Anterior cingulate cortex (tissue), 58 donors: ENCODE measurements at regions not wholly inside any gene's neighbourhood (a gene's known extent, or its start where the extent isn't known, plus 50 kb on each side); places are given as distances from the start of the nearest gene placed in this dataset.
"Not testable (repeated sequence)": the region's sequence is repeated elsewhere in the genome, so short reads cannot be mapped to it uniquely, and the experiment has no call there.

Experiments
- DNase-seq, 58 donors: peaks; one replicate each; lab custom pipeline; 2025; lab: John Stamatoyannopoulos, UW

DNA sequence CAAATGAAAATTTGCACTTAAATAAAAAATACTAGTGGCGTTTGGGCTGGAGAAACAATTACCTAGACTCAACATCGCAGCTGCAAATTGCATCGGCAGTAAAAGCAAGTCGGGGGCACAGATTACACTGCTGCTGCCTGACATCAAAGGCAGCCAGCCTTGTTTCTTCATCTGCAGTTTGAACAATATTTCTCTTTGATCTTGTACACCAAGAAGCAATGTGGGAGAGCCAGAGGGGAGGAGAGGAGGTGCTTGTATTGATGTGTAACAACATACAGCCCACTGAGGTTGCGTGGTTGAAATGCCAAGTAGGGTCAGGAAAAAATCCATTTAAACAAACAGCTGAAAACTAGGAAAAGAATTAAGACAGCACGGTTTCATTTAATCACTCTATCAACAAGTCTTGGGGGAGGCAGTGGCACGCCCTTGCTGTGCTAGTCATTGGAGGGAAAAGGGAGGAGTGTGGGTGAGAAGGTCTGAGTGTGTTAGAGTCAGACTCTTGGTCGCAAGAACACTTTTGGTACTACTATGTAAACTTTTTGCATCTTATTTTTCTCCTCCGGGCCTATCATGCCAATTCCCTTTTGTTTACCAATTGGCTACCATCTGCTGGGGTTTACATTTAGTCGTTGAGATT lies 456.5 kb downstream of the OMA1 start:
- DNase-seq: peak in 1 of 58 donors; percentile 13

DNA sequence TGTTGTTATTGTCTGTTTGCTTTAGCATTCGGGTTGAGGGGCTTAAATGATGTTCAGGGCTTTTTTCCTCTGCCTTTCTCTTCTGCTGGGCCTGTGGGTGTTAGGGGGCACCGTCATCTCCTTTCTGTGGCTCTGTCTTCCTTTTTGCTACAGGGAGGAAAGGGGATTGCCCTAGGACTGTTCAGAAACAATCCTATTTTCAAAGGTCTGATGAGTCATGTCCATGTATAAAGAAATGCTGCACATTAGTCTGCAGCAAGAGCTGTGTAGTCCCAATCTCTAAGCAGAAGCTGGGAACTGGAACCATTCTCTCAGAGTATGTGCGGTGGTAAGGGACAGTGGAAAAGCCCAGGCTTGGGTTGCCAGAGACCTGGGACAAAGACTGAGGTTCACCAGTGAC lies 462.3 kb downstream of the OMA1 start:
- no peak for DNase-seq

DNA sequence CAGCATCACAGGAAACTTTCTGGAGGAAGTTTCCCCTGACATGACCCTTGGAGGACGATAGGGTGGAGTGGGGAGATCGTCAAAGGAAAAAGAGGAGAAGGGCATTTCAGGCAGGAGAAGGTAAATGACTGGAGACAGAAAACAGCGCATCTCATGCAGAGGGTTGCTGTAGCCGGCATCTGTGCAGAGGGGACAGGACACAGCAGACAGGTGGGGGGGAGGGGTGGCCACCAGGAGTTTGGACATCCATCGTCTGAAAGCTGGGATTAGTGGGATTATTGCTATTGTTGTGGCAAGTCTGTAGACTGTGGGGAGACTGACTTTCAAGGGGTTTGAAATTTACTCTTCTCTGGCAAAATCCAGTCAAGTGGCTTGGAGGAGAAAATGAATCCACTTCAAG lies 463.9 kb downstream of the OMA1 start:
- no peak for DNase-seq

DNA sequence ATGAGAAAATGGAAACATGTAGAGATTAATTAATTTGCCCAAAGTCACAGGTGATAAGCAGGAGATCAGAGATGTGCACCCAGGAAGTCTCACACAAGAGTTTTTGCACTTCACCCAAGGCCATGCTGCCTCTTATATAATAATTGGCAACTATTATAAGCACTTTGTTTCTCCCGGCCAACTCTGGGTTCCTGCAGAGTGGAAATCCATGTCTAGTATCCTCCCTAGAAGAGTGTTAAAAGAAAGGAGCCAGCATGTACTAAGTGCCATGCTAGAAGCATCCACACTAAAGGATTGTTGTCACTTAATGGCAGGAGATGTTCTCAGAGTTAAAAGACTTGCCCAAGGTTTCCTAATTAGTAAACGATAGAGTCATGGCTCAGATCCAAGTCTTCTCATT lies 470.3 kb downstream of the OMA1 start:
- no peak for DNase-seq

DNA sequence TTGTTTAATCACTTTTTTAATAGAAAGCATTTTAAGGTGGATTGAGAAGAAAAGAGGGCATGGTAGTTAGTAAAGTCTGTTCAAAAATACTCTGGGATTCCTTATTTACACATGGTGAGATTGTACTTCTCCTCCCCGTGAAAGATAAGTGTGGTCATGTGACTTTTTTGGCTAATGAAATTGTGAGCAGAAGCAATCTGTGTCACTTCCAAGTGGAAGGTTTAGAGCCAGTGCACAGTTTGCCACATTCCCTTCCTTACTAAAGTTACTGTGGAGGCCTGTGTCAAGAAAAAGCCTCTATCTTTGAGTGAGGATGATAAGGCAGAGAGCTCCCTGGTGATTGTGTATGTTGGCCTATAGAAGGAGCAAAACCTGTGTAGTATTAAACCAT lies 471.3 kb downstream of the OMA1 start:
- no peak for DNase-seq

DNA sequence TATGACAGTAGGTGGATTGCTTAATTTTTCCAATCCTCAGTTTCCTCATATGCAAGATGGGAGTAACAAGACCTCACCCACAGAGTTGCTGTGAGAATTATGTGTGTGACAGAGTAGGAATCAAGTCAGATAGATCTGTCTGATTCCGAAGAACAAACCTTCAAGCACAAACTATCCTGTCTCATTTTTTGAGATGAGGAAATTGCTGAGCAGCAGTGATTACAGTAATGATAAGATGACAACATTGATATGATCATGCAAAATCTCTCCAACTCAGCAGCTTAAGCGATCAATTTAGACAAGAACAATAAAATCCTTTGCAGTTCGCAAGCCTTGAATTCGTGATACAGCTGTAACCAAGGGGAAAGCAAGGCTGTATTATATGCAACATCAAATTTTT lies 474.1 kb downstream of the OMA1 start:
- DNase-seq: no peak

DNA sequence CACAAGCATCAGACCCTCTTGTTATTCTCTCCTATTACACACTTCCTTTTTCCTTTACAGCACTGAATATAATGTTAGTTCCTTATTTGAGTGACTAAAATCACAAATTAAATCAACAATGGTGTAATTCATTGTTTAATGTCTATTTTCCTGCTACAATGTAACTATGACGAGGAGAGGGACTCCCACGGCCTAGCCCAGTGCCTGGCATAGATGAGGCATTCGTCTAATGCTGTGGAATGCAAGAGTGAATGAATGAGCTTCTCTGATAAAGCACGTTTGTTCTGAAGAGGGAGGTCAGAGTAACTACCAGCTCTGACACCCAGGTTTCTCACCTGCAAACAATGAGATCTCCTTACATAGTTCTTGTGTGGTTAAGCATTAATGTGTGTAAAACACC lies 479.4 kb downstream of the OMA1 start:
- DNase-seq: no peak

DNA sequence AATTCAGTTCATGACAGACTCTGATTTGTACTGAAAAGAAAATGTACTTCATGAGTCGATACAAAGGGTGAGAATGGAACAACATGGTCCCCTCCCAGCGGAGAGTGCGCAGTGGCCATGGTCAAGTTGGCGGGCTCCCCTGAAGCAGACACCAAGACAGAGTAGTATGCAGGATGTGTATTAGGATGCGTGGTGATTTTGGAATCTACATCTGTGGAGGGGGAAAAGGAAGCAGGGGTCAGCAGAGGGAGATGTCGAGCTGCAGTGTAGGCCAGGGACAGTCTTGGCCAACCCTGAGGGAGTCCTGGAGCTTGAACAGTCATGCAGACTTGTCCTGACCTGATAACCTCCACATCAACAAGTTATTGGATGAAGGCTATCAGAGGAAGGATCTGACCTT lies 481.0 kb downstream of the OMA1 start:
- DNase-seq: no peak

DNA sequence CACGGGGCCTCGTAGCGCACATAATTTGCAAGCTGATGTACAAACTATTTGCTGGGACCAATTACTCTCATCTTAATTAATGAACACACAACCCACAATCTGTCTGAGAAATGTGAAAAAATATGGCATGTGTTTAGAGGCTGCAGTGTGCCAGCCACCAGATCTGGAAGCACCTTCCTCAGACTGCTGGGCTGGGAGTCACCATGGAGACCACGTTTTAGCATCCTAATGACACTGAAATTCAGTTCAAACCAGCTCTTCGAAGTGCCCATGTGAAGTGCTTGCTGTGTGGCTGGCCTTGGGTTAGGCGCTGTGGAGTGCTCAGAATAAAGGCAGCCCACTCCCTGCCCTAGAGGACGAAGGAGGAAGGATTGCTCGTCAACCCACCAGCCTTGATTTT lies 482.4 kb downstream of the OMA1 start:
- no peak for DNase-seq

DNA sequence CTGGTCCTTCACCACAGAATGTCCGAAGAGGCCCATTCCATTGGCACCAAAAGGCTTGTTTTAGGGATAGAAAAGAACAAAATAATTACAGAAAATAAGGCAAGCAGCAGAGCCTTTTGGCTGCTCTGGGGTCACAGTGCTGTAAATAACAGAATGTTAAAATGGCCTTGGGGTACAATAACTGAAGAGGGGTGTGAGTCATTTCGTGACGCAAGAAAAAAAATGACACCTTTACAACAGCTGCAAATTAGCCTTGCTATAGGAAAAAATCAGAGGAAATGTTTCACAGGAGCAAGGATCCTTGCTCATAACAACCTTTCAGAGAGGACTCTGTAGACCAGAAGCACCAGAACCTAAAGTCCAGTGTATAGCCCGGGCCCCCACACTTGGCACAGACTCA lies 483.4 kb downstream of the OMA1 start:
- DNase-seq: no peak

DNA sequence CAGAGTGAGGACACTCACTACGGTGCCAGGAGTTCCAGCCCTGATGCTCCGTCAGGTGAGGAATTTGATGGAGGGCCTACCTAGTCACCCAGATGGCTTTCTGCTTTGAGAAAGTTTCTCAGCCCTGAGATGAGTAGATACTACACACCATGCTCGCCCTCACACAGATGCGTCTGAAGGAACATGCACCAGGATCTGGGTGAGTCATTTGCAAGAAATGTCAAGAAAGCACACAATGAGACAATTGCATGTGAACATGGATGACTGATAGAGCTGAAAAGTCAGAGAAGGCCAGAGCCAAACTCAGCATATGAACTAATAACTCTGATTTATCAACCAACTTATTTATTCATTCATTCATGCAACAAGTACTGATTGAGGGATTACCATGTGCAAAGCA lies 483.9 kb downstream of the OMA1 start:
- DNase-seq: no peak

DNA sequence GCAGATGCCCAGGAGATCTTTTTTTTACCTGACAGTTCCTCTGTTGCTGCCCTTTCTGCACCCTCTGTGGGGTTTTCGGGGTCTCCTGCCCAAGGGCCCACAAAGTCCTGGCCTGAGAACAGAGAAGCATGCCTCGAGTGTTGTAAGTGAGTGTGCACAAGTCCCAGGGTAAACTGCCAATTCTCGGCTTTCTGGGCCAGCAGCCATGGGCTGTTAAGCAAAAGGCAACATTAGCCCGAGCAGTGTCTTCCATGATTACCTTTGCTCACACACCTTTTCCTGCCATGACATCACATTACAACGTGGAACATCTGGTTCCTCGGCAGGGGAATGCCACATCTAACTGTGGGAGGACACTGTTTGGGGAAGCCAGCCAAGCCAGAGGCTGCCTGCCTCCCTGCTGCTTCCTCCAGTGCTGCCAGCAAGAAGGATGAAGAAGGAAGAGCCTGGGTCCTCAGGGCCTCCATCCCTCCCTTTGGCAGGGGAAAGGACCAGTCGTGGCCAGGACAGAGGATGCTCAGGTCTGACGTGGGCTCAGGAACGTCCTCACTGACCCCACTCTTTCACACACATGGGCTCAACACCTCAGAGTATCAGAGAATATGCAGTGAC lies 485.9 kb downstream of the OMA1 start:
- DNase-seq: peak in 1 of 58 donors; percentile 5

DNA sequence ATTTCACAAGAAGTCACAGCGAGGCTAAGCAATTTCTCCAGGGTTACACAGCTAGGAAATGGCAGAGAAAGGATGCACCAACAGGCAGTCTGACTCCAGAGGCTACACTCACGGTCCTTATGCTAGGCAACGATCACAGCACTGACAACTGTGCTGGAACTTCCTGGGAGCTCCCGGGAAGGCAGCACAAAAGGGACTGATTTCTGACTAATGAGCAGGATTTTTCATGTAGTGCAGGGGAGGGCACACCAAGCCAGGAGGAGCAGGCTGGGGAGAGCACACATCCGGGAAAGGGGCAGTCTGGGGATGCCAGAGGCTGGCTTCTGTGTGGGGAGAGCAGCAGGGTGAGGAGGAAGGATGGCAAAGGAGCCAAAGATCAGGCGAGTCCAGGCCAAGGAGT lies 486.7 kb downstream of the OMA1 start:
- DNase-seq: peak in 8 of 58 donors; percentile 4 to 41 (median 8)

DNA sequence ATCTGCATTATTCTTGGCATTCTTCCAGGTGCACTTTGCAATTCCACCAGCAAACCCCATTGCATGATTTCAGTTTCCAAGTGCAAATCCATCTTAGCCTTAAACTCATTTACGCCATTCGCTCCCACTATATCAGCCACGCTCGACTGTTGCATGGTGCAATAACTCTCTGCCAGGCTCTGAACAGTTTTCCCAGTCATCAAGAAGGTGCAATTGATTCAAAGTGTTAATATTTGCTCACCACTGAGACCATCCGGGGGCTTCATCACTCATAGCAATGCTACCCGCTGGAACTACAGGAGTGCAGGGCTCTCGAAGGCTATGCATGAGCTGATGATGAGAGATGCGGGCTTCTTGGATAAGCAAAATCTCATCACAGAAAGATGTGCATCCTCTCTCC lies 488.2 kb downstream of the OMA1 start:
- DNase-seq: no peak

DNA sequence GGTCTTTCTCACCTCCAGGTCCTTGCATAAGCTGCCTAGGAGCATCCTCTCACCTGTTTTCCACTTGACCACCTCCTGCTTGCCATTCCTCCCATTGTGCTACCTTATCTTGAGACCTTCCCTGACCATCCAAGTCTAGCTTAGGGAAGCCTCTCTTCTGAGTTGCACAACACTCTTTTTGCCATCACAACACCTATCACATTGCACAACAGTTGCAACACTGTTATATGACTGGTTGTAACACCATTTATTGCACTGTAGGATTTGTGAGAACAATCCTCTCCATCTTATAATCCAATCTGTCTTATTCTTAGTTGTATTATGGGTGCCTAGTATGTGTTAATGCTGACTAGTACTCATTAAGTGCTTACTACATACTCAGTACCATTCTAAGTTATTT lies 488.7 kb downstream of the OMA1 start:
- no peak for DNase-seq

DNA sequence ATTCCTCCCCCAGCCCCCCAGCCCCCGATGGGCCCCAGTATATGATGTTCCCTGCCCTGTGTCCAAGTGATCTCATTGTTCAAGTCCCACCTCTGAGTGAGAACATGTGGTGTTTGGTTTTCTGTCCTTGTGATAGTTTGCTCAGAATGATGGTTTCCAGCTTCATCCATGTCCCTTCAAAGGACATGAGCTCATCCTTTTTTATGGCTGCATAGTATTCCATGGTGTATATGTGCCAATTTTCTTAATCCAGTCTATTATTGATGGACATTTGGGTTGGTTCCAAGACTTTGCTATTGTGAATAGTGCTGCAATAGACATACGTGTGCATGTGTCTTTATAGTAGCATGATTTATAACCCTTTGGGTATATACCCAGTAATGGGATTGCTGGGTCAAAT lies 495.3 kb downstream of the OMA1 start:
- not testable (repeated sequence) for DNase-seq

DNA sequence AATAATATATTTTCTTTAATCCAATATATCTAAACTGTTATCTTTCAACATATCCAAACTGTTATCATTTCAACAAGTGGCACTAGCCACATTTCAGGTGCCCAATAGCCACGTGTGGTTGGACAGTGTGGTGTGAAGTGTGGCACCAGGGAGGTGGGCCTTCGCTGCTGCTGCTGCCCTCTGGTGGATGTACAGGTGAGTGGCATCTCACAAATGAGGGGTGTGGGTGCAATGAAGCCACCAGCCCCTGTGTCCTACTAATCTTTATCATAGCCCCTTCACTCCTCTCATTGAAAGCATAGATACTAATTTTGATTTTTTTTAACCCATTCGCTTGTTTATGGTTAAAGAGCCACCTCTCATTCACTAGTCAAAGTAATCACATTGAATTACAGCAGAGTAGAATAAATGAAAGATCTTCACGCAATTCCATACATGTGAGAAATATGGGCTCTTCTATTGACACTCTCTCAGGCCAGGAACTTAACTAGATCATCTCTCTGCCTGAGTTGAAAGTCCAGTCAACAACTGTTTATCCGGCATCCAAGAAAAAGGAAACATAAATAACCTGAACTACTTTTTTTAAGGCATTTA lies 499.2 kb downstream of the OMA1 start:
- DNase-seq: peak in 4 of 58 donors; percentile 1 to 25 (median 6)

DNA sequence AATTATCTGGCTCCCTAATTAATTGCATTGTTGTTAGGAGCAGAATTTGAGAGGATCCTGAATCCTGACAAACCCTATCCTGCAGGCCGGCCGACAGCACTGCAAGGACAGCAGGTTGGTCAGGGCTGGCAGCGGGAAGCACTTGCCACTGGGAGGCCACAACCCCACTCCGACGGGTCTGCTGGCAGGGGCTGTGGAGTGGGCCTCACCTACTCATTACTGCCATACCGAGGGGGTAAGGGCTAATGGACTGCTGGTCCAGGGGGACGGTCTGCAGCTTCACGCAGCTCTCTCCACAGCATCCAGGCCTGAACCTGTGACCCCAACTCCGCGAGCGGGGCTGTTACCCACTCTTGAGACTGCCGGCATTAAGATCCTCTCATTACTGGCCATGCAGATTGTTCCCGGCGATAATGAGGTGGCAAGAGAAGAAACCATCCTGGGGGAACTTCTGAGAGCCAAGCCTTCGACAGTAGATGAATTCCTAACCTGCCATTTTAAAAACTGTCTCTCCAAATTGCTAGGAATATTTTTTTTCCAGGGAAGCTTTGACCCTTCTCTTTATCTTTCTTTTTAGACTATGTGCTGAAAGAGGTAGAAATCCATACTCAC lies 501.3 kb downstream of the OMA1 start:
- no peak for DNase-seq

DNA sequence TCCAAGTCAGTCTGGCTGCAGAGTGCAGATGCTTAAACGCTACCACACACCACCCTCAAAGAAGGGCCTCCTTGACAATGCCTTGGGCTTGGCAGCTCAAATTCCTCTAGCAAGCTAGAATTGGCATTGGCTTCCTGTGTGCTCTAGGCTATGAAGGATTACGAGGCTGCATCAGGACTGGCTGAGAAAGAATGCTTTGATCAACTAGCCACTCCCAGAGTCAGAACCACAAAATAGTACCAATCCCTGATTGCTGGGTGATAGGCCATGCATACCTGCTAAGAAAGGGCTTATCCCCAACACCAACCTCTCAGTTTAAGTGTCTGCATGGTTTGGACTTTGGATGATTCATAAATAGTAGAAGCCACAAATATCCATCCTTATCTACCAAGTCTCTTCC lies 504.9 kb downstream of the OMA1 start:
- DNase-seq: no peak

DNA sequence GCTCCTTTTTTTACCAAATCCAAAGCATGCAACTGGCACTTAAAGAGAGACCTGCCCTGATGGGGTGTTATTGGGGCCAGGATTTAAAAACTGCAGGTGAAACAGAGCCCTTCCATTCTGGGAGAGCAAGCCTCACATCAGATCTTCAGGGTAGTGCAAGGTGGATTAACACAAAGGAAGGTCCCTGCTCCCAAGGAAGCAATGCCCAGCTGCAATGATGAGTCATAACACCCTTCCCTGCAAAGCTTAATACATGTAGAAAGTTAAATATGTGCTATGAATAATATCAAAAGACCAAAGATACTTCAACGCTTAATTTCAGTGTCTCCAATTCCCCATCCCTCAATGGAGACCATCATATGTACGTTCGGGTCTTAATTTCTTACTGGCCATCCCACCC lies 508.0 kb downstream of the OMA1 start:
- no peak for DNase-seq

DNA sequence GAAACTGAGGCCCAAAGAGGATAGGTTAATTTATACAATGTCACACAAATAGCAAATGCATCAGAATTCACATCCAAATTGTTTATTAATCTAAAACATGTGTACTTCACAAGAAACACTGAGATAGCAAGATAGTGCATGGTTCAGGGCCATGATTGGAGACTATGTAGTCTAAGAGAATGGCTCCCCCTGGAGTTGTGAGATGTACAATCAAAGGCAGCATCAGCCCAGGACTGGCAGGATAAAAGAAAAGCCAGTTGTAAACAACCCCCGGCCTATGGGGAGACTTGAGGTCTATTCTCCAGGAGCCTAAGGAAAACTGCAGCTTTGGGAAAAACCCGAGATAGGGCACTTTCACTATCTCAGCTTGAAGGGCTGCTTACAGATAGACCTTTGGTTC lies 511.0 kb downstream of the OMA1 start:
- DNase-seq: no peak

DNA sequence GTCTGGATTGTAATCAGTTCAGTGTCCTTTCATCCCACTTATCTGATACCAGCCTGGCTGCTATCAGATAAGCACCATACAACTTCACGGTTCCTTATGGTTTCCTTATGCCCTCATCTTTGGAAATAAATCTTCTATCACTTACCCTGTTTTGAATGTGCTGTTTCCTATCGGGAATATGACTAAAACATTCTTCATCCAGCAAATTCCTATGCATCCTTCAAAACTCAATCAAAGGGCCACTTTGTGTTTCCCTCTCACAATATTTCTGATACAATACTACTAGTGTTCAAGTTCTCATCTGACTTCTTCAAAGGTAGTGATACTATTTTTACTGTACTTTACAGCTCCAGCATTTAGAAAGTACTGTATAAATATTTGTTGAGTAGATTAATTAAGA lies 513.2 kb downstream of the OMA1 start:
- no peak for DNase-seq
